NCI-H128 (cell line): ENCODE measurements at regions not wholly inside any gene's neighbourhood (a gene's known extent, or its start where the extent isn't known, plus 50 kb on each side); places are given as distances from the start of the nearest gene placed in this dataset.

Source experiments
- DNase-seq: peaks from one replicate; lab custom pipeline; 2025; ENCODE audit not compliant: unreplicated experiment; lab: John Stamatoyannopoulos, UW

GRCh38 chr12:78683031-78683430 is 181.5 kb upstream of the SYT1 start:
- DNase-seq, result no peak

GRCh38 chr12:78683626-78684025 is 180.9 kb upstream of the SYT1 start:
- no peak for DNase-seq

GRCh38 chr12:78684419-78684818 is 180.2 kb upstream of the SYT1 start:
- no peak for DNase-seq

GRCh38 chr12:78695749-78696148 is 168.8 kb upstream of the SYT1 start:
- no peak for DNase-seq

GRCh38 chr12:78696267-78696666 is 168.3 kb upstream of the SYT1 start:
- DNase-seq, result no peak

- no peak for DNase-seq
Measured at GRCh38 chr12:78697817-78698415, 166.7 kb upstream of the SYT1 start.

- DNase-seq, result no peak
Measured at GRCh38 chr12:78698747-78699146, 165.8 kb upstream of the SYT1 start.

- no peak for DNase-seq
Measured at GRCh38 chr12:78700565-78700964, 164.0 kb upstream of the SYT1 start.

GRCh38 chr12:78703820-78704525 is 160.6 kb upstream of the SYT1 start:
- no peak for DNase-seq

GRCh38 chr12:78711954-78712353 is 152.6 kb upstream of the SYT1 start:
- DNase-seq, result no peak

- DNase-seq, result no peak
Measured at GRCh38 chr12:78712834-78713481, 151.6 kb upstream of the SYT1 start.

- DNase-seq, result no peak
Measured at GRCh38 chr12:78719721-78720120, 144.9 kb upstream of the SYT1 start.

GRCh38 chr12:78721906-78722305 is 142.7 kb upstream of the SYT1 start:
- no peak for DNase-seq

GRCh38 chr12:78725033-78725432 is 139.5 kb upstream of the SYT1 start:
- DNase-seq, result no peak

GRCh38 chr12:78725951-78726580 is 138.5 kb upstream of the SYT1 start:
- no peak for DNase-seq

GRCh38 chr12:78726854-78727253 is 137.7 kb upstream of the SYT1 start:
- no peak for DNase-seq

- DNase-seq, result no peak
Measured at GRCh38 chr12:78732481-78732880, 132.1 kb upstream of the SYT1 start.

- DNase-seq, result no peak
Measured at GRCh38 chr12:78739653-78740052, 124.9 kb upstream of the SYT1 start.

- no peak for DNase-seq
Measured at GRCh38 chr12:78746001-78746400, 118.6 kb upstream of the SYT1 start.

GRCh38 chr12:78753058-78753457 is 111.5 kb upstream of the SYT1 start:
- no peak for DNase-seq

GRCh38 chr12:78756936-78757335 is 107.6 kb upstream of the SYT1 start:
- no peak for DNase-seq

GRCh38 chr12:78759367-78759766 is 105.2 kb upstream of the SYT1 start:
- no peak for DNase-seq
